ENCODE measurements at regions not wholly inside any gene's neighbourhood (a gene's known extent, or its start where the extent isn't known, plus 50 kb on each side); places are given as distances from the start of the nearest gene placed in this dataset.
"Not testable (repeated sequence)": the region's sequence is repeated elsewhere in the genome, so short reads cannot be mapped to it uniquely, and the experiment has no call there.

DNA sequence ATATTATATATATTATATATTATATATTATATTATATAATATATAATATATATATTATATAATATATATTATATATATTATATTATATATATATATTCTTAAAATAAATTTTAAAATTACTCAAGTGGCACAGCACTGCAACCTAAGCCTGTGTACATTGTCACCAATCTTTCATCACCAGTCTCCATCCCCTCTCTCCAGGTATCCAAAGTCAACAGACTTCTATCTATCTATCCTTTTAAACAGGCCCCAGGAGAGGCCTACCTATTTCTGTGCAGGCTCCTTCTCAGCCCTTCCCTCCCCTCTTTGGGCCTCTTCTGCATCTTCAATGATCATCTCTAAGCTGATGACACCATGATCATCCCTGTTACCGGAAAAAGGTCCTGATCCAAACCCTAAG, 111.7 kb downstream of the RHOU start:
- no peak for DNase-seq (ENCODE audit: low read depth in 4 of 4, low spot score in 3 of 4)

DNA sequence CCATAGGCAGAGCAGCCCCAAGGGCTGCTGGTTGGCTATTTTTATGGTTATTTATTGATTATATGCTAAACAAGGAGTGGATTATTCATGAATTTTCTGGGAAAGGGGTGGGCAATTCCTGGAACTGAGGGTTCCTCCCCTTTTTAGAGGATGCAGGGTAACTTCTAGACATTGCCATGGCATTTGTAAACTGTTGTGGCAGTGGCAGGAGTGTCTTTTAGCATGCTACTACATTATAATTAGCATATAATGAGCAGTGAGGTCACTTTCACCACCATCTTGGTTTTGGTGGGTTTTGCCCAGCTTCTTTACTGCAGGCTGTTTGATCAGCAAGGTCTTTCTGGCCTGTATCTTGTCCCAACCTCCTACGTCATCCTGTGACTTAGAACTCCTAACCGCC, 112.2 kb downstream of the RHOU start:
- not testable (repeated sequence) for DNase-seq (ENCODE audit: low read depth in 4 of 4, low spot score in 3 of 4)

DNA sequence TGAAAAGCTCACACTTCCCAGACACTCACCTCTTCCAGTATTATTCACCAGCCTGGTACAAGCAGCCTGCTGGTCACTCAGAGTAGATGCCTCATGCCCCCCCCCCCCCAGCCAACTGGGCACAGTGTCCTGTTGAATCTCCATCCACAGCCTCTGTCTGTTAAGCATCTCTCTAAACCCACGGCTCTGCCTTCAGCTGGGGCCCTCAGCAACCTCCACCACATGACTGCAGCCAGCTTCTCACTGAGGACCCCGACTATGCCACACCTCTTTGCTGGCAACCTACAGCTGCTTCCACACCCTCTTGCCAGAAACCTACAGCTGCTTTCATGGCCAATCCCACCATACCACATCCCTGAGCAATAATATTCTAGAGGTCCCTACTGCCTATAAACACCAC, 113.1 kb downstream of the RHOU start:
- no peak for DNase-seq (ENCODE audit: low read depth in 4 of 4, low spot score in 3 of 4)

- no peak for DNase-seq (ENCODE audit: low read depth in 4 of 4, low spot score in 3 of 4)
Observed at GRCh38 chr1:228849011-228849541, 113.8 kb downstream of the RHOU start.

GRCh38 chr1:228850141-228851100, 115.1 kb downstream of the RHOU start:
- no peak for DNase-seq (ENCODE audit: low read depth in 4 of 4, low spot score in 3 of 4)

DNA sequence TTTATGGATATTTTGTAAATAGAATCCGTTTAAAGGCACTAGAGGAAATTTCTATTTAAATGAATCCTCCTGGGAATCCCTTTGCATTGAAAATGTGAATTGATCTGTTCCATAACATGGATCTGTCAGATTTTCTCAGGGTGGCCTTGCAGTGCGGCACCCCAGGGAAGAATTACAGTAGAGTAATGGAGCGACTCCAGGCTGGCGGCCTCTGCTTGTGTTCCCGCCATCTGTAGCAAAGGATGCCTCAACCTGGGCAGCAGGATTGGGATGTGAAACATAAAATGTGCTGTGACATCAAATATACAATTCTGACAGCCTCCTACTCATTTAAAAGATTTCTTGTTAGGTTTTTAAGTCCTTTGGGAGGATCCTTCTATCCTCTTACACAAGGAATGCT, 115.9 kb downstream of the RHOU start:
- no peak for DNase-seq (ENCODE audit: low read depth in 4 of 4, low spot score in 3 of 4)

GRCh38 chr1:228851618-228852017, 116.3 kb downstream of the RHOU start:
- no peak for DNase-seq (ENCODE audit: low read depth in 4 of 4, low spot score in 3 of 4)

GRCh38 chr1:228852024-228852423, 116.7 kb downstream of the RHOU start:
- no peak for DNase-seq (ENCODE audit: low read depth in 4 of 4, low spot score in 3 of 4)

DNA sequence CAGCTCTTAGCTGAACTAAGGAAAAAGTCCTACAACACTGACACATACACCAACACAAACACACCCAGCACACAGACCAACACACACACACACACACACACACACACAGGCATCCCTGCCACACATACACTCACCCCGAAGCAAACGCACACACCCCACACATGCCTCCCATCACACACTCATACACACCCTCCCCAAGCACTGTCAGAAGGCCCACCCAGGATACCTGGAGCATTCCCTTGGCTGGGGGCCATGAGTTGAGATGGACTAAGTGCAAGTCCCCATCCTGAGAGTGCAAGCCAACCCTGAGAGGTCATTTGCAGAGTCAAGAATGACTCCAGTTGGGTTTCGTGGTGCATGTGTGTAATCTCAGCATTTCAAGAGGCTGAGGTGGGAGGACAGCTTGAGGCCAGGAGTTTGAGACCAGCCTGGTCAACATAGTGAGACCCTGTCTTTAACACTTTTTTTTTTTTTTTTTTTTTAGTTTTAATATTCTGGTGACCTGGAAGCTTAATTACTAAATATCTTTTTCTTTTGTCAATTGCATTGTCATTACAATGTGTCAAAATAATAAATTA, 117.3 kb downstream of the RHOU start:
- DNase-seq (ENCODE audit: low read depth in 4 of 4, low spot score in 3 of 4) = no peak

DNA sequence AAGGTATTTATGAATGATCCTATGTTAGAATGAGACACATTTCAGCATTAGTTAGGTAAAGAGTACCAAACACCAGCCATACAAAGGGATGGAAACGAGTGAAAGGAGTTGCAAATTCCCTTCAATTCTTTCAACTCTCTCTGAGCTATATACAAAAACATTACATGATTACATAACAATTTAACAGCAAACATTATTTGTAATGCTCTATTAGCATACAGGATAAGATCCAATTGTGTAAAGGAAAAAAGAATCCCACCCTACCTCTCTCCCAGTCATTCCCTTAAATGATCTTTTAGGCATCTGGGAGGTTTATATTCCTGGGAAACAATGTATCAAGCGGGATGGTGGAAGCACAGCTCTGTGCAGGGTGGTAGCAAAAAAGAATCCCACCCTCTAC, 117.9 kb downstream of the RHOU start:
- DNase-seq (ENCODE audit: low read depth in 4 of 4, low spot score in 3 of 4) = no peak

GRCh38 chr1:228853637-228854036, 118.4 kb downstream of the RHOU start:
- no peak for DNase-seq (ENCODE audit: low read depth in 4 of 4, low spot score in 3 of 4)

GRCh38 chr1:228854907-228855306, 119.6 kb downstream of the RHOU start:
- DNase-seq (ENCODE audit: low read depth in 4 of 4, low spot score in 3 of 4) = no peak

DNA sequence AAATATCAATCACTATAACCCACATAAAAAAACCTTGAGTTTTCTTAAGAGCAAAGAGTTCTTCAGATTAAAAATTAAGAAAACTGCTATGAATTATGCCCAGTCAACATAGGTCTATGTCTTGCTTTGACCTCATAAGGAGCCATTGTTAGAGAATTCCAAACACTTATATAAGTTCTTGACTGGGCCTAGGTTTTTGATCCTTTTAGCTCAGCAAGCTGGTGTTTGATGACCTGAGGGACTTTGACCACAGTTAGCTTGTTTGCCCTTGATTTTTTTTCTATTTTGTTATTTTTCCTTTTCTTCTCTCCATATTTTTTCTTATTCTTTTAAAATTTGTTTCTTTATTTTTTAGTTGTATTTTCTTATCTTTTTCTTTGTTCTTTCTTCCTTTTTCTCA, 122.3 kb downstream of the RHOU start:
- no peak for DNase-seq (ENCODE audit: low read depth in 4 of 4, low spot score in 3 of 4)

GRCh38 chr1:228860911-228861831, 125.9 kb downstream of the RHOU start:
- DNase-seq (ENCODE audit: low read depth in 4 of 4, low spot score in 3 of 4) = peak in 1 of 4 donors; percentile 39

GRCh38 chr1:228861832-228862180, 126.5 kb downstream of the RHOU start:
- DNase-seq (ENCODE audit: low read depth in 4 of 4, low spot score in 3 of 4) = no peak

DNA sequence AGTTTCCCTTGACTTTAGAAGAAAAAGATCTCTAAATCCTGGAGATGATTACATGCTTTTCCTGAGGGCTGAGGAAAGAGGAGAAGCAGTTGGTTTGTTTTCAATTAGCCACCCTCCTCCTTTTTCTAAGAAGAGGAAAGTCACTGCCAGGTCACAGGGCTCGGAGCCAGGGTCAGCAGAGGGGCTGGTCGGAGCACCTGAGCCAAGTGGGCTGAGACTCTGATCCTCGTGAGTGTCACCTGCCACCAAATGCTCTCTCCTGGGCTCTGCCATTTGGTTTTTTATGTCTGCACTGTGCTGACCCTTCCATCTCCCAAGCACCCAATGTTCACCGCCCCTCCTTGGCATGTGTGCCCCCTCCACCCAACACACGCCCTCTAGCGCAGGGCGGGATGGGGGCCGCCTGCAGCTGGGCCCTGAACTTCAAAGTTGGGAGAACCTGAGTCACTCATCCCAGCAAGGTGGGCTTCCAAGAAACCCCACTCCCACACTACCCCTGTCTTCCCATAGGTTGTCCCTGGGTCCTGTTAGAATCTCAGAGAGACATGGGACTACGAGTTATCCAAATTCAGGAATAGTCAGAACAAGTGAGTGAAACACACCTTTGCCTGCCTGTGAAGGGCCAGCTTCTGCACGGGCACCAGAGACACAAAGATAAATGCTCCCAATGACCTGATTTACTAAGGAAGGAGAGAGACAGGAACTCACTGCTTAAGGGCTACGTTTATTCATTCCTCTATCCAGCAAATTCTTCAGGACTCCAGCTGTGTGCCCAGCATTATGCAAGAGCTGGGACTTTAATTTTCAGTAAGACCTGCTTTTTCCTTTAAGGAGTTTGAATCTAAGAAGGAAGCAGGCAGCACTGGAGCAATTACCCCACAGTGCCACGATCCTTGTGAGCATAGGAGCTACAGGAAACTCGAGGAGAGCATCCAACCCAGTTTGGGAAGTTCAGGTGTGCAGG, 127.5 kb downstream of the RHOU start:
- no peak for DNase-seq (ENCODE audit: low read depth in 4 of 4, low spot score in 3 of 4)

DNA sequence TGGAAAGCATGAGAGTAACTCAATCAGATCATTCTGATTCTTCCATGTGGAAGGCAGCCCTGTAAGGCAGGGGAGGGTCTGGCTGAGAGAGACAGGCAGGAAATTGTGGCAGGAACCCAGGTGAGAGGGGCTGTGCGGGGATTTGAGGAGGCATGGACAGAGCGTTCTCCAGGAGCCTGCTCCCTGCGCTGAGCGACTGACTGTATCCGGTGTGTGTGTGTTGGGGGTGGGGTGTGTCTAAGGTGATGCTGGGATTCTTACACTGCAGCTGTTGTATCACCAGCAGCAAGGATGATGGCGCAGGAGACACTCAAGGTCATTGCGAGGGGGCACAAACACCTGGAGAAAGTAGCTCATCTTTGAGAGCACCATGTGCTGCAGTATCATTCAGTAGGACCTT, 128.5 kb downstream of the RHOU start:
- no peak for DNase-seq (ENCODE audit: low read depth in 4 of 4, low spot score in 3 of 4)

GRCh38 chr1:228865627-228866330, 130.5 kb downstream of the RHOU start:
- DNase-seq (ENCODE audit: low read depth in 4 of 4, low spot score in 3 of 4) = no peak

GRCh38 chr1:228866468-228866867, 131.2 kb downstream of the RHOU start:
- DNase-seq (ENCODE audit: low read depth in 4 of 4, low spot score in 3 of 4) = no peak

Data from right renal pelvis (tissue), 4 donors.